Brain microvascular endothelial cell (primary cell): ENCODE measurements at regions not wholly inside any gene's neighbourhood (a gene's known extent, or its start where the extent isn't known, plus 50 kb on each side); places are given as distances from the start of the nearest gene placed in this dataset.

Source experiments
- DNase-seq: peaks from one replicate; pipeline ENCODE4 v3.0.0-alpha.2; 2020
- H3K27ac ChIP-seq: fragments of 250-450 bp; sonication (Bioruptor Pico); 2 replicates; pipeline ENCODE4 v1.5.1; 2020; ENCODE audit warnings: mild to moderate bottlenecking, moderate library complexity
- H3K27me3 ChIP-seq: fragments of 250-450 bp; sonication (Bioruptor Pico); replicated peaks from 2 replicates; pipeline ENCODE4 v1.5.1; 2020; ENCODE audit warnings: mild to moderate bottlenecking
- H3K36me3 ChIP-seq: fragments of 250-450 bp; sonication (Bioruptor Pico); replicated peaks from 2 replicates; pipeline ENCODE4 v1.5.1; 2020; ENCODE audit warnings: mild to moderate bottlenecking
- H3K4me3 ChIP-seq: 2 replicates; pipeline ENCODE4 v1.5.1; 2011; ENCODE audit warnings: low read depth, mild to moderate bottlenecking, control low read depth, low read length, moderate library complexity
- in situ Hi-C: cut with HindIII; loops from 2 replicates; pipeline ENCODE4 v1.10.0; 2017; ENCODE audit warnings: low sequenced_read_pairs, low pct_ligation_motif_present
- TF ChIP-seq, protein P1 (sequence below): IDR thresholded peaks from 2 replicates; pipeline ENCODE4 v1.5.1; 2011; ENCODE audit warnings: low read depth, mild to moderate bottlenecking, moderate library complexity, low read length, control low read depth, inconsistent platforms; ENCODE audit errors: missing control alignments

GRCh38 chr13:109615721-109616420 is 170.5 kb downstream of the IRS2 start:
- Histone ChIP-seq H3K4me3 (no peak overlapping the region), H3K27ac (no peak overlapping the region), H3K36me3 (no peaks in the 10 kb centered on the region), H3K27me3 (no peaks in the 10 kb centered on the region)
- TF ChIP-seq, protein P1, sequence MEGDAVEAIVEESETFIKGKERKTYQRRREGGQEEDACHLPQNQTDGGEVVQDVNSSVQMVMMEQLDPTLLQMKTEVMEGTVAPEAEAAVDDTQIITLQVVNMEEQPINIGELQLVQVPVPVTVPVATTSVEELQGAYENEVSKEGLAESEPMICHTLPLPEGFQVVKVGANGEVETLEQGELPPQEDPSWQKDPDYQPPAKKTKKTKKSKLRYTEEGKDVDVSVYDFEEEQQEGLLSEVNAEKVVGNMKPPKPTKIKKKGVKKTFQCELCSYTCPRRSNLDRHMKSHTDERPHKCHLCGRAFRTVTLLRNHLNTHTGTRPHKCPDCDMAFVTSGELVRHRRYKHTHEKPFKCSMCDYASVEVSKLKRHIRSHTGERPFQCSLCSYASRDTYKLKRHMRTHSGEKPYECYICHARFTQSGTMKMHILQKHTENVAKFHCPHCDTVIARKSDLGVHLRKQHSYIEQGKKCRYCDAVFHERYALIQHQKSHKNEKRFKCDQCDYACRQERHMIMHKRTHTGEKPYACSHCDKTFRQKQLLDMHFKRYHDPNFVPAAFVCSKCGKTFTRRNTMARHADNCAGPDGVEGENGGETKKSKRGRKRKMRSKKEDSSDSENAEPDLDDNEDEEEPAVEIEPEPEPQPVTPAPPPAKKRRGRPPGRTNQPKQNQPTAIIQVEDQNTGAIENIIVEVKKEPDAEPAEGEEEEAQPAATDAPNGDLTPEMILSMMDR = no peak
- in situ Hi-C loops = no loop called here
- no peak for DNase-seq

DNA sequence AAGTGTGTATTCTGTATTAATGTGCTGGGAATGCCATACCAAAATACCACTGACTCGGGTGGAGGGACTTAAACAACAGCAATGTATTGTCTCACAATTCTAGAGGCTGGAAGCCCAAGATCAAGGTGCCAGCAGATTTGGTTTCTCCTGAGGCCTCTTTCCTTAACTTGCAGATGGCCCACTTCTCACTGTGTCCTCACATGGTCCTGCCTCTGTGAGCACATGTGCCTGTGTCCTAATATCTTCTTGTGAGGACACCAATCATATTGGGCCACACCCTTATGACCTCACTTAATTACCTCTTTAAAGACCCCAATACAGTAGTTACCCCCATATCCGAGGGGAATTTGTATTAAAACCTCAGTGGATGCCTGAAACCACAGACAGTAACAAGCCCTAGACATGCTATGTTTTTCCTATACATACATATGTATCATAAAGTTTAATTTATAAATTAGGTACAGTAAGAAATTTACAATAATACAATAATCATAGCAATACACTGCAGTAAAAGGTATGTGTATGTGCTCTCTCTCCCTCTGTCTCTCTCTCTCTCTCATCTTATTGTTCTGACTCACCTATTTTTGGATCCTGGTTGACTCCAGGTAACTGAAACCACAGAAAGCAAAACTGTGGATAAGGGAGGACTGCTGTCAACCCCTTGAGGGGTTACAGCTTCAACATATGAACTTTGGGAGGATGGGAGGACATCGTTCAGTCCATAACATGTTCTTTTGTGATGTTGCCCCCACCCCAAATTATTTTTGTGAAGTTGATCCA is 174.3 kb downstream of the IRS2 start:
- no peak for DNase-seq
- in situ Hi-C loops = no loop called here
- no peak overlapping the region for H3K4me3 ChIP-seq
- H3K36me3 ChIP-seq = no peaks in the 10 kb centered on the region
- TF ChIP-seq, protein P1 = no peak
- H3K27me3 ChIP-seq = no peaks in the 10 kb centered on the region
- no peak overlapping the region for H3K27ac ChIP-seq

GRCh38 chr13:109610517-109610916 is 175.9 kb downstream of the IRS2 start:
- Histone ChIP-seq H3K27me3 (no peaks in the 10 kb centered on the region), H3K27ac (no peak overlapping the region), H3K36me3 (no peaks in the 10 kb centered on the region), H3K4me3 (no peak overlapping the region)
- DNase-seq = no peak
- in situ Hi-C loops = no loop called here
- TF ChIP-seq, protein P1 = peak; percentile 61

DNA sequence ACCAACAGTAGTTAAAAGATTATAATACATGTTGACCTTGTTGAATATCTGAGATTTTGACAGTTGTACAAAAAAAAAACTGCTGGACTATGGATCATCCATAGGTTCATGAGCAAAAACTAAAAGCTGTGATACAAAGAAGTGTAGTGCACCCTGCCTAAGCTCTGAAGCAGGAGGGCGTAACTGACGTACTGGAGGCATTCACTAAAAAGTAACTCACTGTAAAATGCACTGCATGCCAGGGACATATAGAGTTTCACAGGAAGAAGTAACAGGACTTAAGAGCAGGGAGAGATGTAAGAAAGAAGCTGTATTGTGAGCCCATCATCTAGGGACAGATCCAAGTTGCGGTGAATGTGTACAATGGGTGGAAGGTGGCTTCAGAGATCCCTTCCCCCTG is 177.9 kb downstream of the IRS2 start:
- no peak for DNase-seq

DNA sequence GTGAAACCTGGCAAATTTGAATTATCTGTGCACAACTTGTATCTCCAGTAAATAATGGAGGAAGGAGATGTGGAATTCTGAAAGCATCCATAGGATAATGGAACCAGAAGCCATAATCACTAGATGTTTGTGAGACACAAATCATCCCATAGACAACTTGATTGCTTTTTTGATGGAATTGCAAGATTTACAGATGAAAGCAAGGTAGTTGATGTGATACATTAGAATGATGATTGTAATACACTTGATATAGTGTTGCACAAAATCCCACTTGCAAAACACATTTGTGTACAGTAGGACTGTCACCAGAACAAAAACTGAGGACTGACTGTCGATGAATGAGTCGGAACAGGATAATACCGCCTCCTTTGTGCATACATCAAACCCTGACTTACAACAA is 178.3 kb downstream of the IRS2 start:
- Histone ChIP-seq H3K27me3 (no peaks in the 10 kb centered on the region), H3K27ac (no peak overlapping the region), H3K36me3 (no peaks in the 10 kb centered on the region), H3K4me3 (no peak overlapping the region)
- TF ChIP-seq, protein P1 = no peak
- no peak for DNase-seq
- in situ Hi-C loops = no loop called here

More for the DNA sequence above, 177.9 kb downstream of the IRS2 start:
- H3K27me3 ChIP-seq = no peaks in the 10 kb centered on the region
- H3K36me3 ChIP-seq = no peaks in the 10 kb centered on the region
- TF ChIP-seq, protein P1 = no peak
- in situ Hi-C loops = no loop called here
- no peak overlapping the region for H3K4me3 ChIP-seq
- H3K27ac ChIP-seq = no peak overlapping the region
